ENCODE measurements at regions not wholly inside any gene's neighbourhood (a gene's known extent, or its start where the extent isn't known, plus 50 kb on each side); places are given as distances from the start of the nearest gene placed in this dataset.

GRCh38 chr11:29032384-29033149 lies 924.4 kb downstream of the METTL15 start:
- no peak for DNase-seq

- no peak for DNase-seq
These were observed 921.3 kb downstream of the METTL15 start for GRCh38 chr11:29029452-29029851.

DNA sequence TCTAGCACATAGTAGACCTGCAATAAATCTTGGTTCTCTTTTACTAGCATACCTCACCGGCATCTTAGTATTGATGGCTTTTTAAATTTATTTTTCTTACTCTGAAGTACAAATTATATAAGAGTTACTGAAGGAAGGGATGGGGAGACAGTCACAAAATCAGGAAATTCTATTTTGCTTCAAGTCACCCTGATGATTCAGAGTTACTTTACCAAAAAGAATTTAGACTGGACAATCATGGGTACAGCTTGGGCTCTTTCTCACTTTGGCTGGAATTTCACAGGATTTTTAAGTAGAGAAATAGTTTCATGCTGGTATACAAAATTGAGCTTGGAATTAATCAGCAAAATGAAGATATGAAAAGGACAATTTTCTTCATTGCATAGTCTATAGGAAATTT lies 919.2 kb downstream of the METTL15 start:
- no peak for DNase-seq

DNA sequence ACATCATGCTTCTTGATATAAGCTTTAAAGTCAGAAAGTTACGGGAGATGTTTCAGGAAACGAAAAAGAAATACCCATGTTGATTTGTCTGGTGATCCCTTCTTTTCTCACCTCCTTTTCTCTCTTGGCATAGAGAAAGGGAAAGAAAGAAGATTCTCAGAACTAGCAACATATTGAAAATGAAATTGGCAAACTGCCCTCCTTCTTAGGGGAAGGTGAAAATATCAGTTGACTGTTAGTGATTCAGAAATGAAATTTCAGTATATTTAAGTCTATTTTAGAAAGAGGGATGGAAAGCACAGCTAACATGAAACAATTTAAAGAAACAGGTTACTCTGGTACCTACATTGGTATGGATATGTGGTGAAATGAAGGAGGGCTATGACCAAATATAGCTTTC lies 918.1 kb downstream of the METTL15 start:
- DNase-seq, result no peak

DNA sequence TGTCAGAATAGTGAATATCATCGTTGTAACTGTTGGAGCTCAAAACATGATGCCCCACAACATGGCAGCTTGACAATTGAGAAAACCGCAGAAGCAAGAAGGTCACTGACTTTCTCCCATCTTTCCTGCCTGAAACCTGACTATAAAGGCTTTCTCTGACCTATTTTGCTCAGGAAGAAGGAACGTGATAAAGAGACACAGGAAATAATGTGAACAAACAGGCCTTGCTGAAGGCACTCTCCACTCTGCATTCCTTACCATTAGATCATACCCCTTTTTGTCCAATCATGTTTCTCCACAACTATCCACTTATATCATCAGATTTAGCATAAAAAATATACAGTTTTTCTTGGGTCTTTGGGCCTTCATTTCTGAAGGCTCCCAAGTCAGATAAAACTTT lies 916.8 kb downstream of the METTL15 start:
- no peak for DNase-seq

- no peak for DNase-seq
These were observed 916.2 kb downstream of the METTL15 start for GRCh38 chr11:29024386-29024785.

DNA sequence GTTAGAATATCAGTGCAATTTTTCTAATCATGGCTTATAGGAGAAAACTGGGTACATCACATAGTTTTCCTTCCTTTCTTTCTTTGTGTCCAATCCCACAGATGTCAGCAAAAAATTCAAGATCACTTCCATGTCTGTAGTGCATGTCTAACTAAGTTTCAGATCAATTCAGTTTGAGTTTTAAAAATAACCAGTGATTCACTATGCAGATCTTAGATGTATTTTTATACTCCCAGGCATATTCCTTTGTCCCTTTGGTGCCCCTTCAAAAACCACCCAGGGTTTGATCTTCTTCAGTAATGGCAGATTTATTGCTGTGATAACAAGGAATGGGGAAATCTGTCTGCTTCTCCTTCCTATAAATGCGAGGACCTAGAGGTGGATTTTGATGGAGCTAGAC lies 915.6 kb downstream of the METTL15 start:
- no peak for DNase-seq

GRCh38 chr11:29022676-29023075 lies 914.5 kb downstream of the METTL15 start:
- no peak for DNase-seq

GRCh38 chr11:29019960-29020683 lies 911.9 kb downstream of the METTL15 start:
- DNase-seq, result no peak

- DNase-seq, result no peak
These were observed 910.4 kb downstream of the METTL15 start for GRCh38 chr11:29018631-29019030.

DNA sequence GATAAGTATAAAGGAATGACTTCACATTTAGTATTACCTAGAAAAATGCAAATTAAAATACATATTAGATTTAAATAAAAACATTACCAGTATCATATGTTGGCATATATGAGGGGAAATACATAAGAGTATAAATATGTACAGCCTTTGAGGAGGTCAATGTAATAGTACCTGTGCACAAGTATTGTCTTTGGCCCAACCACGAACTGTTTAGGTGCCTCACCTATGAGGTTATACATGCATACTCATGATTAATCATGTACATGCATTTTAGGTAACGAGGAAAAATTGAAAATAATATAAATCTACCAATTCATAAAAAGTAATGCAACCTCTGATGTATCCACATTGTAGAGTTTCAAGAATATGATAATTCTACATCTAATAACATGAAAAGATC lies 909.8 kb downstream of the METTL15 start:
- no peak for DNase-seq

GRCh38 chr11:29012507-29012906 lies 904.3 kb downstream of the METTL15 start:
- DNase-seq, result no peak

DNA sequence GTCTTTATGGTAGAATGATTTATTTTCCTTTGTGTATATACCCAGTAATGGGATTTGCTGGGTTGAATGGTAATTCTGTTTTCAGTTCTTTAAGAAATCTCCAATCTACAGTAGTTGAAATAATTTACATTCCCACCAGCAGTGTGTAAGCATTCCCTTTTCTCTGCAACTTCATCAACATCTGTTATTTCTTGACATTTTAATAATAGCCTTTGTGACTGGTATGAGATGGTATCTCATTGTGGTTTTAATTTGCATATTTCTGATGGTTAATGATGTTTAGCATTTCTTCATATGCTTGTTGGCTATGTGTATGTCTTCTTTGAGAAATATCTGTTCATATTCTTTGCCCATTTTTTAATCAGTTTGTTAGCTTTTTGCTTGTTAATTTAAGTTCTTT lies 901.2 kb downstream of the METTL15 start:
- no peak for DNase-seq

DNA sequence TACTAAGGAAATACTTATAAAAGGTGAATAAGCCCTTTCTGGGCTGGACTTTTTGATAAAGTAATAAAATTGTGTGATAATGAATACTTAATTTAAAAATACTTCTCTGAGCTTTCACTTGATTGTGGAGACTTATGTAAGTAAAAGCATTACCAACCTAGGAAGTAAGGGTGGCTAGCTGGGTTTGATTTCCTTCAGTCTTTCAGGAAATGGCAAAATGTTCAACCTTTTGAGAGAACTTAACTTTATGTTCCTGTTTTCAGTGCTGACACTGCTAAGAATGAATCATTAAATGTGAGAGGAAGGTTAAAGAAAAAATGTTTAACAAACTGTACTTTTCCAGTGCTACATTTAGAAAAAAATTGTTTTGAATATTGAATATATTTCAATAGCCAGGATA lies 900.3 kb downstream of the METTL15 start:
- DNase-seq, result no peak

DNA sequence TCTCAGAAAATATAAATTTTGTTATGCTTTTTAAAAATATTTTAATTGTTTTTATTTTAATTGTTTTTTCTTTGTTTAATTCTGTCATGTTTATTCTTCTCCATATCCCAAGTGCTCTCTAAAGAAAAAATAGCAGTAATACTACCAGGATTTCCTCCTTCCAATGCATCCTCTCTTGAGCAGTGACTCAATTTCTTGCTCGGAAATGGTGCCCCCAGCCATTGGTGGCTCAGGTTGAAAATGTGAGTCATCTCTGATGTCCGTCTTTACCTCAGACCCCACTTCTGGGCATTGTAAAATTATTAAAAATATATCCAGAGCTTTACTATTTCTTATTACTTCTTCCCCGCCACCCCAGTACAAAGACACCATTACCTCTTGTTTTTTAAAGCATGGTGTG lies 898.5 kb downstream of the METTL15 start:
- DNase-seq, result no peak

DNA sequence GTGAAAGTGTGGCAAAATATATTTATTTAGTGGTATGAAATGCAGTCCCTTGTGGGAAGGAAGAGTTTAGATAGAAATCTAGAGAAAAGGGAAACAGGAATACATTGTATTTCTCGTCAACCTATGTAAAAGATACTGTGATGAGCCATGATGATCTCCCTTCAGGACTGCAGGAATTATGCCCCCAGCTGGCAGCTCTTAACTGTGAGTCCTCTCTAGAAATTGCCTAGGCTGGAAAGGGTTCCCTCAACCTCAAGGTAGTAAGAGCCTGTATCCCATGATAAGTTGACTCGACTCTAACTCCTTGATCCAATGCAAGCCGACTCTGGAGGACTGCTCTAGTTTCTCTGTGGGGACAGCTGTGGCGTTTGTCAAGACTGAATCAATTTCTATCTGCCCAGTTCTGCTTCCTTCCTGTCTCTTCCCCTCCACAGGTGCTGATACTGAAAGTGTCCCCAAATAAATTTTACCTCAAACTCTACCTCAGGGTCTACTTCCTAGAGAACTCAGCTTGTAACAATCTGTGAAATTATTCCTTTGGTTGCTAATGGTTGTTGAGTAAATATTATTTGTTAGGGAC lies 897.3 kb downstream of the METTL15 start:
- DNase-seq, result no peak

GRCh38 chr11:29002816-29003215 lies 894.6 kb downstream of the METTL15 start:
- no peak for DNase-seq

- DNase-seq, result no peak
These were observed 891.4 kb downstream of the METTL15 start for GRCh38 chr11:28999620-29000019.

GRCh38 chr11:28992996-28993395 lies 884.8 kb downstream of the METTL15 start:
- no peak for DNase-seq

- DNase-seq, result no peak
These were observed 876.0 kb downstream of the METTL15 start for GRCh38 chr11:28984231-28984630.

- DNase-seq, result no peak
These were observed 875.6 kb downstream of the METTL15 start for GRCh38 chr11:28983780-28984179.

DNA sequence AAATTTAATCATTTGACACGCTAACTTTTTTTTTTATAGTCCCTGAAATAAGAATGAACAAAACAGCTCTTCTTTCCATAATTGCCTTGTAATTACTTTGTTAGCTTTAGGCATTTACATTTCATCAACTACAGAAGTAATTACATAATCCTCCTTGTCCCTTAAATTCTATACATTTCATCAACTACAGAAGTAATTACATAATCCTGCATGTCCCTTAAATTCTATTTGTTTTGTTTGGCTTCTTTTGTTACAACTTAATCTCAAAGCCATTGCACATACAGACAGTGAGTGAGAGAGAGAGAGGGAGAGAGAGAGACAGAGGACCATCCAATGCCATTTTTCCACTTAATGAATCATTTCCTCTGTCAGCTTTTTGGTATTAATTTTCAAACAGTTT lies 873.2 kb downstream of the METTL15 start:
- no peak for DNase-seq

DNA sequence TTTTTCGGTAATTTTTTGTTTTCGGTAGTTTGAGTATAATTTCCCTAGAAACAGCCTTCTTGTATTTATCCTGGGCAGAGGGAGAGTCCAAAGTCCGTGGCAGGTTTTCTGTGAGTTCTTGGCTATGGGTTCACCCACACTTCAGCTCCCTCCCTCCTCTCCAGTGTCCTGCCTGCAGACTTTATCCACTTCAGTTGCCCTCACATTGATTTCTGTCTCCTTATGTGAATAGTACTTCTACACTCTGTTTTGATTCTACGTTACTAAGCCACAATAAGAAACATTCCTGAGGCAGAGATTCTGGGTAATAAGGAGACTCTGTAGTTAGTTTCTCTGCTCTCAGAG lies 868.6 kb downstream of the METTL15 start:
- no peak for DNase-seq

Measured in tongue (tissue), 1 donor.